CD14-positive monocyte (primary cell): ENCODE measurements at regions not wholly inside any gene's neighbourhood (a gene's known extent, or its start where the extent isn't known, plus 50 kb on each side); places are given as distances from the start of the nearest gene placed in this dataset.
"Not testable (repeated sequence)": the region's sequence is repeated elsewhere in the genome, so short reads cannot be mapped to it uniquely, and the experiment has no call there.

Source experiments
- DNase-seq, 3 donors: peaks; one replicate each; pipeline ENCODE4 v3.0.0-alpha.2; 2011 to 2022
- H2AFZ ChIP-seq: 2 replicates; pipeline ENCODE4 v1.6.0; 2012; ENCODE audit warnings: mild to moderate bottlenecking, low read depth, low read length, inconsistent platforms; ENCODE audit not compliant: insufficient read depth, poor library complexity, severe bottlenecking
- H3K27ac ChIP-seq, 2 donors: 1 replicate in 1 of 2; 2 replicates in 1 of 2; pipeline ENCODE4 v1.5.1; 2012 to 2013; ENCODE audit warnings: low read length in 2 of 2, control low read depth in 1 of 2, inconsistent platforms in 1 of 2, low read depth in 1 of 2, mild to moderate bottlenecking in 1 of 2
- H3K27me3 ChIP-seq, 2 donors: one replicate each; pipeline versions ENCODE4 v1.6.0 to v1.6.1; 2011 to 2013; ENCODE audit warnings: low read length in 2 of 2; ENCODE audit not compliant: control insufficient read depth in 2 of 2, insufficient read depth in 2 of 2
- H3K36me3 ChIP-seq, 2 donors: replicated peaks in 1 of 2; 1 replicate in 1 of 2; 2 replicates in 1 of 2; pipeline versions ENCODE4 v1.5.1 to v1.6.1; 2012 to 2013; ENCODE audit warnings: low read length in 2 of 2, control low read depth in 1 of 2, inconsistent platforms in 1 of 2, mild to moderate bottlenecking in 1 of 2; ENCODE audit not compliant: insufficient read depth in 2 of 2, control insufficient read depth in 1 of 2
- H3K4me1 ChIP-seq, 2 donors: 1 replicate in 1 of 2; 2 replicates in 1 of 2; pipeline versions ENCODE4 v1.5.1 to v1.6.1; 2012 to 2013; ENCODE audit warnings: low read length in 2 of 2, control low read depth in 1 of 2, inconsistent platforms in 1 of 2, mild to moderate bottlenecking in 1 of 2, moderate library complexity in 1 of 2; ENCODE audit not compliant: insufficient read depth in 2 of 2, control insufficient read depth in 1 of 2
- H3K4me2 ChIP-seq: replicated peaks from 2 replicates; pipeline ENCODE3; 2012; ENCODE audit warnings: low read length, moderate library complexity, mild to moderate bottlenecking; ENCODE audit not compliant: poor library complexity, severe bottlenecking; ENCODE audit errors: extremely low read depth
- H3K4me3 ChIP-seq, 3 experiments: fragments of 200-600 bp in 1 of 3; sonication (generic) in 1 of 3; replicated peaks in 1 of 3; 1 replicate in 2 of 3; 2 replicates in 1 of 3; pipeline ENCODE4 v1.5.1; 2011 to 2013; ENCODE audit warnings: low read length in 3 of 3, mild to moderate bottlenecking in 3 of 3, control low read depth in 2 of 3, low read depth in 2 of 3, inconsistent platforms in 1 of 3, moderate library complexity in 1 of 3
- H3K79me2 ChIP-seq: 2 replicates; pipeline ENCODE4 v1.6.0; 2012; ENCODE audit warnings: mild to moderate bottlenecking, control low read depth, inconsistent platforms, low read length, moderate library complexity; ENCODE audit not compliant: insufficient read depth
- H3K9ac ChIP-seq: 2 replicates; pipeline ENCODE4 v1.6.0; 2017; ENCODE audit warnings: low read length, mild to moderate bottlenecking; ENCODE audit not compliant: insufficient read depth, poor library complexity, severe bottlenecking
- H3K9me3 ChIP-seq, 2 donors: replicated peaks in 1 of 2; 1 replicate in 1 of 2; 2 replicates in 1 of 2; pipeline versions ENCODE4 v1.5.1 to v1.6.1; 2012 to 2013; ENCODE audit warnings: low read length in 2 of 2, control low read depth in 1 of 2; ENCODE audit not compliant: control insufficient read depth in 1 of 2, insufficient read depth in 1 of 2
- H4K20me1 ChIP-seq: 2 replicates; pipeline ENCODE4 v1.6.0; 2012; ENCODE audit warnings: mild to moderate bottlenecking, low read length, control low read depth, moderate library complexity; ENCODE audit not compliant: insufficient read depth
- H3K27ac Mint-ChIP-seq, 7 donors: one replicate each; pipeline ENCODE4 v1.8.0; 2020; ENCODE audit warnings: mild to moderate bottlenecking in 7 of 7, mixed read lengths in 7 of 7, moderate library complexity in 6 of 7, inconsistent platforms in 2 of 7
- H3K27me3 Mint-ChIP-seq, 3 donors: one replicate each; pipeline ENCODE4 v1.8.0; 2021 to 2022; ENCODE audit warnings: low read depth in 3 of 3, mild to moderate bottlenecking in 3 of 3, mixed read lengths in 3 of 3, moderate library complexity in 3 of 3, inconsistent platforms in 1 of 3
- H3K36me3 Mint-ChIP-seq, 2 donors: one replicate each; pipeline ENCODE4 v1.8.0; 2020; ENCODE audit warnings: mixed read lengths in 2 of 2, inconsistent platforms in 1 of 2, mild to moderate bottlenecking in 1 of 2
- H3K4me1 Mint-ChIP-seq: one replicate; pipeline ENCODE4 v1.8.0; 2020; ENCODE audit warnings: mild to moderate bottlenecking, mixed read lengths
- H3K4me3 Mint-ChIP-seq, 2 donors: one replicate each; pipeline ENCODE4 v1.8.0; 2020; ENCODE audit warnings: mild to moderate bottlenecking in 2 of 2, mixed read lengths in 2 of 2, moderate library complexity in 1 of 2
- H3K9me3 Mint-ChIP-seq, 7 donors: one replicate each; pipeline ENCODE4 v1.8.0; 2020 to 2022; ENCODE audit warnings: mixed read lengths in 7 of 7, mild to moderate bottlenecking in 6 of 7, moderate library complexity in 6 of 7, inconsistent platforms in 2 of 7
- CTCF ChIP-seq: fragments of 200-600 bp; IDR thresholded peaks from one replicate; pipeline ENCODE4 v1.8.0; 2022; ENCODE audit warnings: antibody characterized with exemption, mild to moderate bottlenecking
- WGBS: methylation state at CpG from one replicate; pipeline ENCODE4 v1.1.5; 2013; ENCODE audit warnings: missing lambda C conversion rate; ENCODE audit not compliant: insufficient coverage; 5-methylcytosine and 5-hydroxymethylcytosine counted together
- intact Hi-C, 2 donors: fragments of 100-400 bp; cut with micrococcal nuclease; formaldehyde crosslinking; loops; one replicate each; pipeline versions ENCODE4 v1.15.0 to v1.15.1; 2023

- H3K79me2 ChIP-seq, result no peaks in the 10 kb centered on the region
- WGBS, result 86% methylated on average over 5 of the region's 7 CpGs
- no peaks in the 10 kb centered on the region for H3K27me3 ChIP-seq
- no peak overlapping the region for H3K9ac ChIP-seq
- H3K9me3 ChIP-seq, result no peaks in the 10 kb centered on the region
- Mint-ChIP-seq H3K27ac (no peak overlapping the region), H3K27me3 (peaks cover 0 to 4% (median 0%) of the 10 kb centered on the region in 3 donors), H3K36me3 (no peaks in the 10 kb centered on the region), H3K4me3 (no peak overlapping the region), H3K4me1 (no peaks in the 10 kb centered on the region), H3K9me3 (peaks cover 0 to 2% (median 0%) of the 10 kb centered on the region in 7 donors)
- no peak for DNase-seq
- no peaks in the 10 kb centered on the region for H3K4me1 ChIP-seq
- H4K20me1 ChIP-seq, result no peaks in the 10 kb centered on the region
- no peaks in the 10 kb centered on the region for H3K36me3 ChIP-seq
- TF ChIP-seq CTCF, result no peak
- intact Hi-C loops, result no loop called here
- no peak overlapping the region for H3K27ac ChIP-seq
- no peak overlapping the region for H2AFZ ChIP-seq
- H3K4me2 ChIP-seq, result no peak overlapping the region
- no peak overlapping the region for H3K4me3 ChIP-seq
Observed at GRCh38 chr11:134840945-134841344, 428.9 kb upstream of the B3GAT1 start.

GRCh38 chr11:134840165-134840564 lies 428.1 kb upstream of the B3GAT1 start:
- H3K4me2 ChIP-seq, H3K4me1 Mint-ChIP-seq, H3K27ac Mint-ChIP-seq: not testable (repeated sequence)

More at GRCh38 chr11:134840165-134840564, 428.1 kb upstream of the B3GAT1 start:
- H3K79me2 ChIP-seq, H3K4me3 ChIP-seq, DNase-seq, H3K4me3 Mint-ChIP-seq, H3K36me3 Mint-ChIP-seq, H3K9me3 Mint-ChIP-seq, H3K4me1 ChIP-seq, H3K27me3 Mint-ChIP-seq, H3K27ac ChIP-seq, H3K36me3 ChIP-seq, H3K9me3 ChIP-seq, H4K20me1 ChIP-seq, H3K27me3 ChIP-seq, intact Hi-C loops, H2AFZ ChIP-seq, H3K9ac ChIP-seq: not testable (repeated sequence)
- no CpG with 5 or more reads among the region's 4 CpGs for WGBS
